Body of pancreas (tissue), 4 donors: ENCODE measurements at regions not wholly inside any gene's neighbourhood (a gene's known extent, or its start where the extent isn't known, plus 50 kb on each side); places are given as distances from the start of the nearest gene placed in this dataset.
"Not testable (repeated sequence)": the region's sequence is repeated elsewhere in the genome, so short reads cannot be mapped to it uniquely, and the experiment has no call there.

Source experiments
- ATAC-seq: fragments of 150-250 bp; one replicate; pipeline ENCODE4 v1.9.1; 2016
- DNase-seq, 4 donors: peaks; one replicate each; pipeline ENCODE4 v3.0.0-alpha.2; 2019
- H3K27ac ChIP-seq, 4 donors: fragments of 200-600 bp; sonication (generic); 1 replicate in 3 of 4; 2 replicates in 1 of 4; pipeline versions ENCODE4 v1.5.1 to v1.6.1; 2016 to 2019; ENCODE audit warnings: mild to moderate bottlenecking in 1 of 4, mixed read lengths in 1 of 4, moderate library complexity in 1 of 4
- H3K27me3 ChIP-seq, 2 donors: fragments of 200-600 bp; sonication (generic); one replicate each; pipeline ENCODE4 v1.6.0; 2016; ENCODE audit warnings: mild to moderate bottlenecking in 1 of 2
- H3K36me3 ChIP-seq, 2 donors: fragments of 200-600 bp; sonication (generic); replicated peaks in 1 of 2; 2 replicates each; pipeline ENCODE4 v1.5.1; 2016; ENCODE audit warnings: low read depth in 2 of 2; ENCODE audit not compliant: insufficient read depth in 1 of 2
- H3K4me1 ChIP-seq: fragments of 200-600 bp; sonication (generic); one replicate; pipeline ENCODE4 v1.6.0; 2016
- H3K4me3 ChIP-seq, 2 donors: fragments of 200-600 bp; sonication (generic); 1 replicate in 1 of 2; 2 replicates in 1 of 2; pipeline ENCODE4 v1.5.1; 2016 to 2019
- H3K9me3 ChIP-seq, 3 donors: fragments of 200-600 bp; sonication (generic); 1 replicate in 2 of 3; 2 replicates in 1 of 3; pipeline ENCODE4 v1.5.1; 2016
- POLR2A ChIP-seq, 3 donors: fragments of 450-650 bp; IDR thresholded peaks; one replicate each; pipeline ENCODE4 v1.6.1; 2016; ENCODE audit warnings: antibody characterized with exemption in 3 of 3, mild to moderate bottlenecking in 2 of 3
- WGBS, 2 donors: methylation state at CpG; one replicate each; pipeline ENCODE4 v1.1.5; 2017; 5-methylcytosine and 5-hydroxymethylcytosine counted together
- intact Hi-C: fragments of 100-400 bp; cut with DNase I; formaldehyde crosslinking; loops from one replicate; pipeline ENCODE4 v1.15.1; 2023
- TF ChIP-seq, protein P1 (sequence below), 7 experiments: fragments of 450-650 bp in 4 of 7; fragments of 200-600 bp in 3 of 7; sonication (generic) in 3 of 7; IDR thresholded peaks; one replicate each; pipeline ENCODE4 v1.5.1; 2016 to 2019; ENCODE audit warnings: antibody characterized with exemption in 7 of 7

DNA sequence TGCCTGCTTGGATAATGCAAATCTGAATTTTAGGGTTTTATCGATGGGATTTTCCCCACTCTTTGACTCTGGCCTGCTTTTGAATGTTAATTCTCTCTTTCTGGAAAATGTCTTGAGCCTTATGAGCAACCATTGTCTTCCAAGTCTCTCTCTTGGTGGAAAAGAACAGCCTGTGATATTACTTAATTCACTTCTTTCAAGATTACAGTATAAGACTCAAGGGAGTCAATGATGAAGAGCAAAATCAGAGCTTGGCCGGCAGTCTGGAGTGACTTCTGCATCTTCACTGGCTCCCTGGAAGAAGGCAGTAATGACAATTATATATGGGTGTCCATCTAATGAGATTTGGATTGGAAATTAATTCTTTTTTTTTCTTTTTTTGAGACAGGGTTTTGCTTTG, 122.9 kb upstream of the ZEB2 start:
- TF ChIP-seq, protein P1, sequence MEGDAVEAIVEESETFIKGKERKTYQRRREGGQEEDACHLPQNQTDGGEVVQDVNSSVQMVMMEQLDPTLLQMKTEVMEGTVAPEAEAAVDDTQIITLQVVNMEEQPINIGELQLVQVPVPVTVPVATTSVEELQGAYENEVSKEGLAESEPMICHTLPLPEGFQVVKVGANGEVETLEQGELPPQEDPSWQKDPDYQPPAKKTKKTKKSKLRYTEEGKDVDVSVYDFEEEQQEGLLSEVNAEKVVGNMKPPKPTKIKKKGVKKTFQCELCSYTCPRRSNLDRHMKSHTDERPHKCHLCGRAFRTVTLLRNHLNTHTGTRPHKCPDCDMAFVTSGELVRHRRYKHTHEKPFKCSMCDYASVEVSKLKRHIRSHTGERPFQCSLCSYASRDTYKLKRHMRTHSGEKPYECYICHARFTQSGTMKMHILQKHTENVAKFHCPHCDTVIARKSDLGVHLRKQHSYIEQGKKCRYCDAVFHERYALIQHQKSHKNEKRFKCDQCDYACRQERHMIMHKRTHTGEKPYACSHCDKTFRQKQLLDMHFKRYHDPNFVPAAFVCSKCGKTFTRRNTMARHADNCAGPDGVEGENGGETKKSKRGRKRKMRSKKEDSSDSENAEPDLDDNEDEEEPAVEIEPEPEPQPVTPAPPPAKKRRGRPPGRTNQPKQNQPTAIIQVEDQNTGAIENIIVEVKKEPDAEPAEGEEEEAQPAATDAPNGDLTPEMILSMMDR (IDR thresholded peaks at IDR 0.05) = no peak
- no peak for TF ChIP-seq POLR2A (IDR thresholded peaks at IDR 0.05)
- Histone ChIP-seq H3K27me3 (no peaks in the 10 kb centered on the region), H3K4me3 (no peak overlapping the region), H3K9me3 (no peaks in the 10 kb centered on the region), H3K36me3 (no peaks in the 10 kb centered on the region), H3K27ac (no peak overlapping the region), H3K4me1 (no peaks in the 10 kb centered on the region)
- DNase-seq (no peak), ATAC-seq (no peak)
- intact Hi-C loops = no loop called here
- 84 to 91% methylated on average over 2 of the region's 2 CpGs for WGBS, 2 donors

DNA sequence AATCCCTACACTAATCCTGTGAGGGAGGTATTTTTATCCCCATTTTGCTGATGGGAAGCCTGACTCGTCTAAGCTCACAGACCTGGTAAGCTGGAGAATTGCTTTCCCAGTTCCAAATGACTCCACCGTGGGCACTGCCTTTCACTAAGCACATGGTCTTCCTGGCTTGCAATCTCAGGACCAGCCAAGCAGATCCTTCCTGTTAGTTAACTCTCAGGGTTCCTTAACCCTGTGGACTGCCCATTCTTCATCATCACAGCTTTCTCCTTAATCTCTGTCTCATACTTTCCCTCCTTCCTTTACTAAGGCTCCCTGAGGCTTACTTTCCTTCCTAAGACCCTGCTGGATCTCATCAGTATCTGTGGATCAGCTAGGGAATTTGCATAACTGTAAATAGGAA, 122.2 kb upstream of the ZEB2 start:
- WGBS, 2 donors = 32 to 35% methylated on average over 2 of the region's 2 CpGs
- no peaks in the 10 kb centered on the region for H3K36me3 ChIP-seq
- H3K4me1 ChIP-seq = no peaks in the 10 kb centered on the region
- H3K4me3 ChIP-seq = no peak overlapping the region
- H3K27ac ChIP-seq = no peak overlapping the region
- TF ChIP-seq POLR2A (IDR thresholded peaks at IDR 0.05) = no peak
- TF ChIP-seq, protein P1 (IDR thresholded peaks at IDR 0.05) = no peak
- intact Hi-C loops = no loop called here
- H3K27me3 ChIP-seq = no peaks in the 10 kb centered on the region
- DNase-seq (no peak), ATAC-seq (no peak)
- no peaks in the 10 kb centered on the region for H3K9me3 ChIP-seq

DNA sequence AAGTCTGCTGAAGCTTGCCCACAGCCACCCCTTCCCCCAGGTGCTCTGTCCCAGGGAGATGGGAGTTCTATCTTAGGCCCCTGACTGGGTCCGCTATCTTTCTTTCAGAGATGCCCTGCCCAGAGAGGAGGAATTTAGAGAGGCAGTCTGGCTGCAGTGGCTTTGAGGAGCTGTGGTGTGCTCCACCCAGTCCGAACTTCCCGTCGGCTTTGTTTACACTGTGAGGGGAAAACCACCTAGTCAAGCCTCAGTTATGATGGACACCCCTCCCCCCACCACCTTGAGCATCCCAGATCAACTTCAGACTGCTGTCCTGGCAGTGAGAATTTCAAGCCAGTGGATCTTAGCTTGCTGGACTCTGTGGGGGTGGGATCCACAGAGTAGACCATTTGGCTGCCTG, 118.3 kb upstream of the ZEB2 start:
- ATAC-seq, DNase-seq, H3K9me3 ChIP-seq, H3K4me1 ChIP-seq, intact Hi-C loops, H3K27me3 ChIP-seq, H3K36me3 ChIP-seq, H3K27ac ChIP-seq, H3K4me3 ChIP-seq: not testable (repeated sequence)
- WGBS, 2 donors = 84 to 85% methylated on average over 4 of the region's 4 CpGs

DNA sequence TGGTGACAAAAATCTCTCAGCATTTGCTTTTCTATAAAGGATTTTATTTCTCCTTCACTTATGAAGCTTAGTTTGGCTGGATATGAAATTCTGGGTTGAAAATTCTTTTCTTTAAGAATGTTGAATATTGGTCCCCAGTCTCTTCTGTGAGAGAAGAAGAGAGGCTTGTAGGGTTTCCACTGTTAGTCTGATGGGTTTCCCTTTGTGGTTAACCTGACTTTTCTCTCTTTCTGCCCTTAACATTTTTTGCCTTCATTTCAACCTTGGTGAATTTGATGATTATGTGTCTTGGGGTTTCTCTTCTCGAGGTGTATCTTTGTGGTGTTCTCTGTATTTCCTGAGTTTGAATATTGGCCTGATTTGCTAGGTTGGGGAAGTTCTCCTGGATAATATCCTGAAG, 116.9 kb upstream of the ZEB2 start:
- H3K27ac ChIP-seq, H3K36me3 ChIP-seq, H3K4me3 ChIP-seq, ATAC-seq, H3K9me3 ChIP-seq, H3K27me3 ChIP-seq, DNase-seq, H3K4me1 ChIP-seq, intact Hi-C loops: not testable (repeated sequence)
- 55 to 68% methylated on average over 1 of the region's 1 CpG for WGBS, 2 donors

DNA sequence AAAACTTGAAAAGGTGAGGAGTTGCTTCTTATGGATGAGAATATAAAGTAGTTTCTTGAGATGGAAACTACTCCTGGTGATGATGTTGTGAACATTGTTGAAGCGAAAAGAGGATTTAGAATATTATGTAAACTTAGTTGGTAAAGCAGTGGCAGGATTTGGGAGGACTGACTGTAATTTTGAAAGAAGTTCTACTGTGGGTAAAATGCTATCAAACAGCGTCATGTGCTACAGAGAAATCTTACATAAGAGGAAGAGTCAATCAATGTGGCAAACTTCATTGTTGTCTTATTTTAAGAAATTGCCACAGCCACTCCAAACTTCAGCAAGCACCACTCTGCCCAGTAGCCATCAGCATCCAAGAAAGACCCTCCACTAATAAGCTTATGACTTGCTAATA, 112.9 kb upstream of the ZEB2 start:
- Histone ChIP-seq H3K27ac (no peak overlapping the region), H3K9me3 (no peaks in the 10 kb centered on the region), H3K36me3 (no peaks in the 10 kb centered on the region), H3K27me3 (no peaks in the 10 kb centered on the region), H3K4me3 (no peak overlapping the region), H3K4me1 (no peaks in the 10 kb centered on the region)
- DNase-seq (no peak), ATAC-seq (no peak)
- intact Hi-C loops = no loop called here
- TF ChIP-seq POLR2A (IDR thresholded peaks at IDR 0.05) = no peak
- TF ChIP-seq, protein P1 (IDR thresholded peaks at IDR 0.05) = no peak
- WGBS, 2 donors = 78 to 88% methylated on average over 2 of the region's 2 CpGs

DNA sequence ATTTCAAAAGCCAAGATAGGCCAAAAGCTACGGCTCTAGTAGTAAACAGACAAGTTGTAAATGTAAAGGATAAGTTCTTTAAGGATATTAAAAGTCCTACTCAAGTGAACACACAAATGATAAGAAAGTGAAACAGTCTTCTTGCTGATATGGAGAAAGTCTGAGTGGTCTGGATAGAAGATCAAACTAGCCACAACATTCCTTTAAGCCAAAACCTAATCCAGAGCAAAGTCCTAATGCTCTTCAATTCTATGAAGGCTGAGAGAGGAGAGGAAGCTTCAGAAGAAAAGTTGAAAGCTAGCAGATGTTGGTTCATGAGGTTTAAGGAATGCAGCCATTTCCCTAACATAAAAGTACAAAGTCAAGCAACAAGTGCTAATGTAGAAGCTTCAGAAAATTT, 111.7 kb upstream of the ZEB2 start:
- H3K9me3 ChIP-seq = no peaks in the 10 kb centered on the region
- TF ChIP-seq, protein P1 (IDR thresholded peaks at IDR 0.05) = no peak
- TF ChIP-seq POLR2A (IDR thresholded peaks at IDR 0.05) = no peak
- ATAC-seq = no peak
- intact Hi-C loops = no loop called here
- no peaks in the 10 kb centered on the region for H3K4me1 ChIP-seq
- no peaks in the 10 kb centered on the region for H3K36me3 ChIP-seq
- no peaks in the 10 kb centered on the region for H3K27me3 ChIP-seq
- DNase-seq = no peak
- no peak overlapping the region for H3K4me3 ChIP-seq
- H3K27ac ChIP-seq = no peak overlapping the region
- 68 to 75% methylated on average over 1 of the region's 1 CpG for WGBS, 2 donors
